Activated naive CD4-positive, alpha-beta T cell treated with anti-CD3 and anti-CD28 coated beads, Interleukin-2, amount 50 U/mL, for 72 hours (primary cell): ENCODE measurements at regions not wholly inside any gene's neighbourhood (a gene's known extent, or its start where the extent isn't known, plus 50 kb on each side); places are given as distances from the start of the nearest gene placed in this dataset.
"Not testable (repeated sequence)": the region's sequence is repeated elsewhere in the genome, so short reads cannot be mapped to it uniquely, and the experiment has no call there.

Experiments used
- ATAC-seq, 2 donors: fragments of 150-1000 bp; cut with Tn5 transposase; 2 replicates each; pipeline ENCODE4 v1.10.0; 2021; ENCODE audit warnings: mild to moderate bottlenecking in 2 of 2, moderate library complexity in 2 of 2
- DNase-seq, 2 donors: peaks; one replicate each; pipeline ENCODE4 v3.0.0; 2021 to 2022; ENCODE audit warnings: low spot score in 2 of 2
- H3K27ac Mint-ChIP-seq, 2 donors: one replicate each; pipeline ENCODE4 v1.8.0; 2022; ENCODE audit warnings: mild to moderate bottlenecking in 2 of 2, mixed read lengths in 2 of 2
- H3K36me3 Mint-ChIP-seq, 2 donors: one replicate each; pipeline ENCODE4 v1.8.0; 2022; ENCODE audit warnings: mixed read lengths in 2 of 2
- H3K9me3 Mint-ChIP-seq, 2 donors: one replicate each; pipeline ENCODE4 v1.8.0; 2022; ENCODE audit warnings: mixed read lengths in 2 of 2

DNA sequence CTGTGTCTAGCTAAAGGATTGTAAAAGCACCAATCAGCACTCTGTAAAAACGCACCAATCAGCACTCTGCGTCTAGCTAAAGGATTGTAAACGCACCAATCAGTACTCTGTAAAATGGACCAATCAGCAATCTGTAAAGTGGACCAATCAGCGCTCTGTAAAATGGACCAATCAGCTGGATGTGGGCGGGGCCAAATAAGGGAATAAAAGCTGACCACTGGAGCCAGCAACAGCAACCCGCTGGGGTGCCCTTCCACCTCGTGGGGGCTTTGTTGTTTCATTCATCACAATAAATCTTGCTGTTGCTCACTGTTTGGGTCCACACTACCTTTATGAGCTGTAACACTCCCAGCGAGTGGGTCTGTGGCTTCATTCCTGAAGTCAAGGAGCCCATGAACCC is 83.9 kb upstream of the AGR3 start:
- not testable (repeated sequence) for H3K36me3 Mint-ChIP-seq, ATAC-seq, H3K9me3 Mint-ChIP-seq, DNase-seq, H3K27ac Mint-ChIP-seq

DNA sequence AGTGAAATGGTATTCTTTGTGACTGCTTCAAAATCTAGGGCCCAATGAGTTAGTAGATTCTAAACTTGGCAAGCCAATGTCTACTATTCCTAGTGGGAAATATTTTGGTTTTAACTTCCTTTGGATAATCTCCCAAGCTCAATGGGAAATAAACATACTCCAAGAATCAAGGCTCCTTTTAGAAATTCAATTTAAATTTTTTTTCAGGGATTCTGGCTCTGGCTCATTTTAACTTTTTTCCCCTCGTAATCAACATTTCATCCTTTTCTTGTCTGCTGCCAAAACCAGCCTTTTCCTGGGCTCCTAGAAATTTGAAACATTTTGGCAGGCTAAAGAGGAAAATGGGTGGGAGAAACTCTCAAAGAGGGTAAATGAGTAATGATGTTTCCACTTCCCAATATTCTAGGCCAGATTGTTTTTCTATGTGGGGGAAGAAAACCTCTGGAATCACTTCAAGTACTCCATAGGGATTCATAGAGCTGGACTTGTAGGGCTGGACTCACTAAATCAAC is 85.6 kb upstream of the AGR3 start:
- H3K36me3 Mint-ChIP-seq = peaks cover 0 to 5% of the 10 kb centered on the region in 2 donors
- DNase-seq (no peak), ATAC-seq (no peak)
- H3K27ac Mint-ChIP-seq = no peak overlapping the region
- H3K9me3 Mint-ChIP-seq = peaks cover 0 to 5% of the 10 kb centered on the region in 2 donors

DNA sequence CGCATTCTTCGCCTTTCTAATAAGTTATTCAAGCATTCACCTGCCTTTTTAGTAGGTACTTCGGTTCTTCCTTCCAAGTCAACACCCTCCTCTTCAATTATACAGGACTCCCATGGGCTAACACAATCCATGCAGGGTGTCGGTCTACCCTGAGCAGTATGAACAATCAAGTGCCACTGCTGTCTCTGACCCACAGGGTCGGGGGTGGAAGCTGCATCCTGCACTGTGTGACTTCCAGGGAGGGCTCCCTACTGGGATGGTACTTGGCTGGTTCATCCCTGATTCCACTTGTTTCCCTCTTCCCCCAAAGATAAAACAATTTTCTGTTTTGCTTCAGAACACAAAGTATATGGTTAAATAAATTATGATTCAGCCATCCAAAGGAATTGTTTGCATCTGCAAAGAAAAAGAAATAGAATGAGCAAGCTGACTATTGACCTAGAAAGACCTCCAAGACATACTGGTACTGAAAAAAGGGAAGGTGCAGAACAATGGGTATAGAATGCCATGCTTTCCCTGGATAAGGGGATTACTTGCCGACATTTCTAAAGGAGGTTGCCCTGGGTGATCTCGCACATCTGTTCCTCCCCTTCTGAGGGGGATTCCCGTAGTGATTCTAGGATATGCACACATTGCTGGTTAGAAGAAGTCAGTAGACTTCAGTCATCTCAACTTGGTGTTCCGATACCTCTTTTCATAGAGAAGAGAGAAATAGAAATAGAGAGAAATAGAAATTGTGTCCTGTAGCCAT is 89.1 kb upstream of the AGR3 start:
- Mint-ChIP-seq H3K9me3 (no peaks in the 10 kb centered on the region), H3K36me3 (no peaks in the 10 kb centered on the region), H3K27ac (no peak overlapping the region)
- ATAC-seq = no peak
- DNase-seq = no peak

DNA sequence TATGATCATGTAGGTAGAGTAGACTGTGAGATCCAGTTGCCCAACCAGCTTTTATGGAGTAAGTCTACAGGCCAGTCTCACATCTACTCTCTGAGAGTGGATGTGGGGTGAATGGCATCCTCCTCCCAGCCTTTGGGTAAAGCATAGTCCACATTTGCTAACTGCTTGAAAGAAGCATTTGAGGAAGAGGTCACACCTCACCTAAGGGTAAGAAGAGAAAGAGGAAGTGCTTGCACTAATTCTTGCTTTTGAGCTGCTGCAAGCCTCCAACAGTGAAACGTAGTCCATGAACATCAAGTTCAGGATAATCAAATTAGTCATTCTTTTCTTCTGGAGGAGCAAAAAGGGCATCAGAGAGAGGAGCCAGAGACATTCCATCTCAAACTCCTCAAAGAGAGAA is 93.9 kb upstream of the AGR3 start:
- no peak for DNase-seq
- H3K9me3 Mint-ChIP-seq = no peaks in the 10 kb centered on the region
- no peak for ATAC-seq
- H3K27ac Mint-ChIP-seq = no peak overlapping the region
- H3K36me3 Mint-ChIP-seq = no peaks in the 10 kb centered on the region

DNA sequence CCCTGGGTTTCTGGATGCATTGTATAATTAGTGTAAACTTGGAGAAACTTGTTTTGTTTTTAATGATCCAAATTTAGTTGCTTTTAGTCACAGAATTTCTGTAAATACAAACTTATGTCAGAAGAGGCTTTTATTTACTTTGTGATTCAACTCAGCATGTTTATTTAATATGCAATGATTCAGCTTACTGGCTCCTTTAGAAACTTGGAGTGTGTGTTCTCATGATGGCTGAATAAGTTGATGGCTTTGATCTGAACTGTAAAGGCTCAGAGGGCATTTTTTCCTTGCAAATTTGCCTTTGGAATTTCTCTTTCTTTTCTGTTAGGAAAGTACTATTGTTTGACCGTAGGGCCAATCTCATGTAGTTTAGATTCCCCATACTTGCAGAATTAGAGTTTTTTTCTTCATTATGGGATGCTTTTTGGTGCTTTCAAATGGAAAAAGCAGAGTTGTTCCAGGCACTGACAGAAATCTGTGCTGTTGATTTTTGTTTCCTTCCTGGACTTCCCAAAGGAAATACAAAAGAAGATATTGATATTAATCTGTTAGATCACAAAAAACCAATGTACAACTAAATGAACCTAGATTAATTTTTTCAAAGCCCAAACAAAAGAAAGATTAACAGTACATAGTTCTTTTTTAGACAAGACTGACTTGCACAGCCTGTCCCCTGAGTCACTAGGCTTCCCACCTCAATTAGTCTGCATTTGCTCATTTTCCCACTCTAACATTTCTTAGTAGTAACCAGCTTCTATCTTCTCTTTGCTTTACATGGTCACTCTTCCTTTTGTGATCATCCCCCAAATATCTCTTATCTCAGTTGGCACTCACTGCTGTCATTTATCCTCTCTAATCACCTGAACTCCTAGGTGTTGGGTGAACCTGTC is 96.8 kb upstream of the AGR3 start:
- DNase-seq (no peak), ATAC-seq (no peak)
- Mint-ChIP-seq H3K27ac (no peak overlapping the region), H3K9me3 (no peaks in the 10 kb centered on the region), H3K36me3 (no peaks in the 10 kb centered on the region)

DNA sequence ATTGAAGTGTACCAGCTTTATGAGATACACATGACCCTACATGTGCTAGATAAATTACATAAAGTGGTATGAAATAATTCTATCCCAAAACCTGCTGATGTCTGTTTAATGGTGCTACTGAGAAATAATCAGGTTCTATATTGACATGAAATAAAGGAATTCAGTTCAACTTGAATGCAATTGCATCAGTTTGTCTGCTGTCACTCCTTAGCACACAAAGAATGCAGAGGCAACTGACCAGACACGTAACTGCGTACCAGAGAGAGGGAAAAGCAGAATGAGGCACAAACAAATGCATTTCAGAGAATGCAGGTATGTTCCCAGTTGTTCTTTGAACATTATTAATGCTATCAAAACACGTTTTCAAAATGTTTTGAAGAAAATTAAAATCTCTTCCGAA is 98.8 kb upstream of the AGR3 start:
- DNase-seq = no peak
- no peak for ATAC-seq
- Mint-ChIP-seq H3K27ac (no peak overlapping the region), H3K9me3 (no peaks in the 10 kb centered on the region), H3K36me3 (no peaks in the 10 kb centered on the region)

DNA sequence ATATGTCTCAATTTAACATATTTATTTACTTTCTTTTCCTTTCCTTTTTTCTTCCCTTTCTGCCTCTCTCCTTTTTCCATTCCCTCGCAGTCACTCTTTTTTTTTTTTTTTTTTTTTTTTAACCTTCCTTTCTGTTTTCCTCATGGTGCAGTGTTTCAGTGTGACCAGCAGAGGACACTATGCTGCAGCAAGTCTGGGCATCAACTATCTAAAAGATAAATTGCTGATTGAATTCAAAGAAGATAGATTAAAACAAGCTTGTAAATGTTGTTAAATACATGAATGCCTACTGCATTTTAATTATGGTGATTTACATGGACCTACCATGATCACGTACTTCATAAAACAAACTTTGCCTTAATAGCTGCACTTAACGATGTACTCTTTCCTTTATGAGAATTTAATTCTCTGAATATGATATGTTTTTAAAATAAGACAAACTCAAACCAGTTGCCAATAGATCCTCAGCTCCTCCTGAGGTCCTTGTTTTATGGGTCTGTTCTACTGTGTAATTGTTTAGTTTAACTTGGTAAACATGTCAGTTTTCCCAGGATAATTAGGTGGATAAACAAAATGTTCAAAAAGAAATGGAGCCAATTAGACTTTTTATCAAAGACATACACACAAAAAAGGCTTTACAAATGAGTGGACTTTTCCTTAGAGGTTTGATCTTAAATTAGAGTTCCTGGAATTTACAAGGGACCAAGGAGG is 101.0 kb upstream of the AGR3 start:
- DNase-seq = no peak

DNA sequence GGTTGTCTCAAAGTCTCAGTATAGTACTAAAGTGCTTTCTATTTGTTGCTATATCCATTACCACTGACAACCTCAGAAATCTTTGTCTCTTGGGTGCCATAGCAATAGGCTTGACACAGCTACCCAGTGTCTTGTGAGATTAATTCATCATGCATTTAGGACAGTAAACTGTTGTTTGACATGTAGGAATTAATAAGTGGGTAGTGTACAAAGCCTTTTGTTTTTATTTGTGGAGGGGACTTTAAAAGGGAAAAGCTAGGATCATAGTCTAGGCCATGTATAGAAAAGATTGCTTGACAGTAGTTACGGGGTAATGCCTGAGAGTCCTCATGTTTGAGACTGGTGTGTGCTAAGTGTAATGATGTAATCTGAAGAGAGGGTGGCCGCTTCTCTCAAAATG is 102.6 kb upstream of the AGR3 start:
- ATAC-seq (no peak), DNase-seq (no peak)
- no peaks in the 10 kb centered on the region for H3K9me3 Mint-ChIP-seq
- H3K27ac Mint-ChIP-seq = no peak overlapping the region
- H3K36me3 Mint-ChIP-seq = no peaks in the 10 kb centered on the region

More for the DNA sequence above, 101.0 kb upstream of the AGR3 start:
- peak in 1 of 2 donors; percentile 32 for ATAC-seq
- no peaks in the 10 kb centered on the region for H3K9me3 Mint-ChIP-seq
- H3K36me3 Mint-ChIP-seq = no peaks in the 10 kb centered on the region
- H3K27ac Mint-ChIP-seq = no peak overlapping the region

DNA sequence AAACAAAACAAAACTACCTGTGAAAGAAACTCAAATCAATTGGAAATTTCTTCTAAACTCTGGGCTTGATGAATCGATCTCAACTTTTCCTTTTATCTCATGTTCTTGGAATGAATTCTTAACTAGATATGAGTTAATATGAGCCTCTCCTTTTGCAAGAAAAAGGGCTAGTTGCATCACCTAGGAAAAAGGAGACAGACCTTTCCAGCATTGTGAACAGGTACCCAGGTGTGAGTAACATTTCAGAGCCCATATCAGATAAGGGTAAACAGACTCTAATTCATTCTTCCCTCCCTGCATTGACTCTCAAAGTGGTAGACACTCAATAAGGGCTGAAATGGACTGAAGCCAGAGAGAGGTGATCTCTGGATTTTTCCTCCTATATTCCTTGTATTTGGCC is 103.8 kb upstream of the AGR3 start:
- Mint-ChIP-seq H3K27ac (no peak overlapping the region), H3K9me3 (no peaks in the 10 kb centered on the region), H3K36me3 (no peaks in the 10 kb centered on the region)
- DNase-seq = no peak
- ATAC-seq = no peak

DNA sequence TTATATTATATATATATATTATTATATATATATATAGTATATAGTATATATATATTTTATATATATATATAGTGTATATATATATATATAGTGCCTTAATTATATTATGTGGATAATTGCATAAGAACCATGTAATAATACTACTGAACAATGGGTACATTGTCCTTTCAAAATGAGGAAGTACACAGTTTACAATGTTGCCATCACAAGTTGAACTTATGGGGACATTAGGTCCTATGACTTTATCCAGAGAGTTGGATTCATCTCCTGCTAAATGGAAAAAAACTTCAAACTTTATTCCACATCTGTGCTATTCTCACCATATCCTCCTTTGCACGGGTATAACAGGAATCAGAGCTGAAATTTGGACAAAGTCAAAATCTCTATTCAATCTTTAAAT is 105.0 kb upstream of the AGR3 start:
- no peak for ATAC-seq
- no peak for DNase-seq
- Mint-ChIP-seq H3K27ac (no peak overlapping the region), H3K9me3 (no peaks in the 10 kb centered on the region), H3K36me3 (no peaks in the 10 kb centered on the region)

DNA sequence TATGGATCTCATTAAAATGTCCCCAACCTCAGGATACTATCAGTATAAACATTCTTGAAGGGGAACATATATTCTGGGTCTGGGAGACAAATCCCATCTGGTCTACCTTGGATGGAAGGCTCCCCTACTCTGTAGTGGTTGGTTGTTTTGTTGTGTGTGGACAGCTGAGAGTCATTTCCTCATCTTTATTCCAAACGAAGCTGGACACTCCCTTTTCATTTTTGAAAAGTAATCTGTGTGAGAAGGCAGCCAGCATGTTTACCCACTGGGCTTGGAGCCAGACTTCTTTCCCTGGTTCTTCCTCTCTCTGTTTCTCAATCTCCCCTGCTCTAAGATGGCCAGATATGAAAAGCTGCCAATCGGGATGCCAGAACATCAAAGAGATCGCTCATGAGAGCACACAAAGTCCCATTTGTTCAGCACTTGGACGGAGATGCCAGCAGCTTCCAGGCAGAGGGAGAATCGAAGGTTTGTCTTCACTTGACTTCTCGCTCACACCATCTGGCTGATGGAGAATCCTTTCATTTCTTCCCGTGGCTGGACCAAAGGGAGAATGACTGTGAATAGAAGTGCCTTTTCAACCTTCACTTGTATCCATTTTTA is 108.1 kb upstream of the AGR3 start:
- Mint-ChIP-seq H3K36me3 (no peaks in the 10 kb centered on the region), H3K27ac (no peak overlapping the region), H3K9me3 (no peaks in the 10 kb centered on the region)
- no peak for DNase-seq
- ATAC-seq = no peak

DNA sequence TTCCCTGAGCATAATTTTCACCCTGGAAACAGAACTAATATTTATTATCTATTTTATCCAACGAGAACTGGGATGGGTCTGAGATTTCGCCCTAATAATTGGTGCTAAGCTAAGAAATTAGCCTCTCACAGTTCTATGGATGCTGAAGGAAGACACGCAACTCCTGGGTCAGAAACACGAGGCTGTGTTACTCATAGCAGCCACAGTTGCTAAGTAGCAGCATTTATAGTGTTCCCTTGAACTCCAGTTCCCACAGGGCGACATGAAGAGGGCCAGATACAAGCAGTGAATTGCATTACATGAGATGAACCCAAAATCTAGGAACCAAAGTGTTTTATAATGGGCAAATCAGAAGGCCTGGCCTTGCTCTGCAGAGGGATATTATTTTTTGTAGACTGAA is 109.8 kb upstream of the AGR3 start:
- no peak overlapping the region for H3K27ac Mint-ChIP-seq
- DNase-seq (no peak), ATAC-seq (no peak)
- peaks cover 0 to 5% of the 10 kb centered on the region in 2 donors for H3K36me3 Mint-ChIP-seq
- H3K9me3 Mint-ChIP-seq = peaks cover 0 to 6% of the 10 kb centered on the region in 2 donors

DNA sequence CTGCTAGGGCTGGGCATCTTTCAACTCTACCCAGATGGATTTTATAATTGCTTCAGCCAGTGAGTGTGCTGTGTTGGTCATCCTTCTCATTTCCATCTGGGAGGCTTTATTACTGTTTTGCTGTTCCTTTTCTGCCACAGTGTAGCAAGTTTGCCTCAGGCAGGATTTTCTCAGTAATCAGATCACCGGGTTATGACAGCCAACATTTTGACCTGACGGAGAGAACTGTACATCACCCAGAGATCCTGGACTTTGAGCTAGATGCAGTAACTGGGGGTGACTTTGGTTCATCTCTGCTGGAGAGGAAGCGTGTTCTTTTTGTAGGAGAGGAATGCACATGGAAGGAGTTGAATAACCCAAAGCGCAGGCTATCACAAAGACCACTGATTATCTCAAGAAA is 111.8 kb upstream of the AGR3 start:
- Mint-ChIP-seq H3K36me3 (peaks cover 5 to 20% of the 10 kb centered on the region in 2 donors), H3K9me3 (peaks cover 0 to 22% of the 10 kb centered on the region in 2 donors), H3K27ac (no peak overlapping the region)
- ATAC-seq = no peak
- DNase-seq = no peak

DNA sequence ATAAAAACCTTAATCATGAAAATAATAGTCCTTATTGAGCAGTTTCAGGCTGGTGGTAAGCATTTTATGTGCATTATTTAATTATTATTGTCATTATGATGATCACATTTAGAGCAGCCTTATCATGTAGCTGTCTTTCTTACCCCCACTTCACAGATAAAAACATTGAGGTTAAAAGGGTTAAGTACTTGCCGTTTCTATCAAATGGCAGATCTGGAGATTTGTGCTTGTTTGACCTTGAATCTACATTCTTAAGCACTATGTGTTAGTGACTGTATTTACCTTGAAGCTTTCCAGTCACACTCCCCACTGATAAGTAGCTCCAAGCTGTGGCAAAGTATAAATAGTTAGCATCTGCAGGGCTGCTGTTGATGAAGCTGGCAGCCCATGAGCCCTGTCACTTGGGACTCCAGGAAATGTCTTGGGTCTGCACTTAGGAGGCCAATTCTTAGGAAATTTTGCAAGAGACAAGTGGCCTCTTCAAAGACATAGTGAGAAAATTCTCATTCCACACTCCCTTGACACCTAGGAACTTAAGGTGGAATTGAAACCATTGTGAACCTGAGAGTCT is 116.8 kb upstream of the AGR3 start:
- ATAC-seq (no peak), DNase-seq (no peak)
- H3K36me3 Mint-ChIP-seq = peaks cover 5 to 20% of the 10 kb centered on the region in 2 donors
- H3K9me3 Mint-ChIP-seq = peaks cover 0 to 22% of the 10 kb centered on the region in 2 donors
- H3K27ac Mint-ChIP-seq = no peak overlapping the region

DNA sequence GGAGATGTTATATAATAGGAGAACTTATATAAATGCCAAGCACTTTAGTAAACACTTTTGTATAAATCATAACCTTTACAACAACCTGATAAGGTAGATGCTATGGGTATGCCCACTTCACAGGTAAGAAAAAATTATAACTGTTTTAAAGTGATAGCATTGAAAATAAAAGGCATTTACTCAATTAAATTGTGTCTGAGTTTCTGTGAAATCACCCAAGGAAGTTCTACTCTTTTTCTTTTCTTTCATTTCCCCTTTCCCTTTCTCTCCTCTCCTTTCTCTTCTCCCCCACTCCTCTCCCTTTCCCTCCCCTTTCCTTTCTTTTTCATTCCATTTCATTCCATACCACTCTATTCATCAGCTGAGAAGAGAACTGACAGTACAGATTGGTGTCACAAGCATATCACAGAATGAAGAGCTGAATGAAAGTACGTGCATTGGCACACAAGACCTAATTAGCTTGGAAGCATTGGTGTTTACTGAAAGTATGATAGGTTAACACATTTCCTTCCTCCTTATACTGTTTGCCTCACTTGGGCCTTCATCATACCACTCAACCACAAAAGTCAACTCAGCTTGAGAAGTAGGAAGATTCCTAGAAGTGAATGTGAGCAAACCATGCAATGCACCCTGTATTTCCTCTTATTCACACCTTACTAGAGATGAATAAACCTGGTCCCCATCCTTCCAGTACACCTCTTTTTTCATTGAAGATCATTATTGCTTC is 117.9 kb upstream of the AGR3 start:
- Mint-ChIP-seq H3K36me3 (peaks cover 5 to 20% of the 10 kb centered on the region in 2 donors), H3K27ac (peak overlapping the region; percentile 44 to 49), H3K9me3 (peaks cover 0 to 22% of the 10 kb centered on the region in 2 donors)
- DNase-seq (no peak), ATAC-seq (peak; percentile 77 to 99)

DNA sequence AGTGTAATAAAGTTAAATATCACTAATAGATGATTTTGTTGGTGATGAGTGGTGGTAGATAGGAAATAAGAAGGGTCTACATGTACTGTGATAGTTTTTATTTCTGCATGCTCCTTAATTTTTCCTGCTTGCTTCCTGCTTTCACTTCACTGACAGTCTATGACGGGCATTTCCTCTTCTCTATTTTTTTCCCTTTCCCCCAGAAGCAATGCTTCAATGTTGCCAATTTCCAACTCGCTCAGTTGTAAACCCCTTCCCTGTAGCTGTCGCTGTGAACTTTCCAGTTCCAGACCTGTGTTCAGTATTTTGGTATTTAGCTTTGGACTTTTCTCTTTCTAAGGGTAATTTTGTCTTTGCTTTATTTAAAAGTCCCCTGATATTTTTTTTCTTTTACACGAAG is 123.5 kb upstream of the AGR3 start:
- DNase-seq = no peak

More for the DNA sequence above, 123.5 kb upstream of the AGR3 start:
- Mint-ChIP-seq H3K36me3 (peaks cover 0 to 4% of the 10 kb centered on the region in 2 donors), H3K9me3 (no peaks in the 10 kb centered on the region), H3K27ac (no peak overlapping the region)
- no peak for ATAC-seq
